HS-27A (cell line): ENCODE measurements at regions not wholly inside any gene's neighbourhood (a gene's known extent, or its start where the extent isn't known, plus 50 kb on each side); places are given as distances from the start of the nearest gene placed in this dataset.
A peak's percentile ranks its signal among the peaks of the same experiment; 100 is the strongest.

Experiments used
- DNase-seq: peaks from one replicate; pipeline ENCODE4 v3.0.0-alpha.2; 2012; ENCODE audit warnings: low read depth, missing footprints

- no peak for DNase-seq
Observed at GRCh38 chr13:62997696-62998095, 1582.0 kb upstream of the PCDH20 start.

- DNase-seq = no peak
Observed at GRCh38 chr13:62997038-62997599, 1581.5 kb upstream of the PCDH20 start.

- DNase-seq = no peak
Observed at GRCh38 chr13:62973804-62974203, 1558.2 kb upstream of the PCDH20 start.

- no peak for DNase-seq
Observed at GRCh38 chr13:62964522-62964921, 1548.9 kb upstream of the PCDH20 start.

GRCh38 chr13:62960723-62961122 is 1545.1 kb upstream of the PCDH20 start:
- no peak for DNase-seq

GRCh38 chr13:62933809-62934208 is 1518.2 kb upstream of the PCDH20 start:
- no peak for DNase-seq

GRCh38 chr13:62932256-62932883 is 1516.7 kb upstream of the PCDH20 start:
- DNase-seq = no peak

GRCh38 chr13:62931853-62932252 is 1516.2 kb upstream of the PCDH20 start:
- DNase-seq = no peak

GRCh38 chr13:62924395-62924794 is 1508.7 kb upstream of the PCDH20 start:
- DNase-seq = no peak

- DNase-seq = no peak
Observed at GRCh38 chr13:62920159-62920558, 1504.5 kb upstream of the PCDH20 start.

- DNase-seq = no peak
Observed at GRCh38 chr13:62919491-62919890, 1503.8 kb upstream of the PCDH20 start.

GRCh38 chr13:62910541-62911060 is 1495.0 kb upstream of the PCDH20 start:
- no peak for DNase-seq

- no peak for DNase-seq
Observed at GRCh38 chr13:62908321-62908720, 1492.7 kb upstream of the PCDH20 start.

GRCh38 chr13:62906896-62907295 is 1491.2 kb upstream of the PCDH20 start:
- DNase-seq = no peak

- no peak for DNase-seq
Observed at GRCh38 chr13:62906469-62906868, 1490.8 kb upstream of the PCDH20 start.

- no peak for DNase-seq
Observed at GRCh38 chr13:62887046-62887445, 1471.4 kb upstream of the PCDH20 start.

- peak; percentile 43 for DNase-seq
Observed at GRCh38 chr13:62879071-62879470, 1463.4 kb upstream of the PCDH20 start.

- DNase-seq = no peak
Observed at GRCh38 chr13:62875118-62875640, 1459.5 kb upstream of the PCDH20 start.

GRCh38 chr13:62850331-62850730 is 1434.7 kb upstream of the PCDH20 start:
- DNase-seq = no peak

GRCh38 chr13:62847520-62847919 is 1431.9 kb upstream of the PCDH20 start:
- DNase-seq = no peak

- DNase-seq = no peak
Observed at GRCh38 chr13:62846302-62846701, 1430.7 kb upstream of the PCDH20 start.

GRCh38 chr13:62839338-62839737 is 1423.7 kb upstream of the PCDH20 start:
- DNase-seq = no peak

GRCh38 chr13:62838929-62839328 is 1423.3 kb upstream of the PCDH20 start:
- no peak for DNase-seq

GRCh38 chr13:62837895-62838294 is 1422.2 kb upstream of the PCDH20 start:
- DNase-seq = no peak
